ENCODE measurements at regions not wholly inside any gene's neighbourhood (a gene's known extent, or its start where the extent isn't known, plus 50 kb on each side); places are given as distances from the start of the nearest gene placed in this dataset.

GRCh38 chr5:58087905-58088304 lies 372.0 kb downstream of the PLK2 start:
- DNase-seq (ENCODE audit: low read depth), result no peak
- no peak overlapping the region for H3K4me3 ChIP-seq (ENCODE audit: low read depth, low read length)
- TF ChIP-seq, protein P1, sequence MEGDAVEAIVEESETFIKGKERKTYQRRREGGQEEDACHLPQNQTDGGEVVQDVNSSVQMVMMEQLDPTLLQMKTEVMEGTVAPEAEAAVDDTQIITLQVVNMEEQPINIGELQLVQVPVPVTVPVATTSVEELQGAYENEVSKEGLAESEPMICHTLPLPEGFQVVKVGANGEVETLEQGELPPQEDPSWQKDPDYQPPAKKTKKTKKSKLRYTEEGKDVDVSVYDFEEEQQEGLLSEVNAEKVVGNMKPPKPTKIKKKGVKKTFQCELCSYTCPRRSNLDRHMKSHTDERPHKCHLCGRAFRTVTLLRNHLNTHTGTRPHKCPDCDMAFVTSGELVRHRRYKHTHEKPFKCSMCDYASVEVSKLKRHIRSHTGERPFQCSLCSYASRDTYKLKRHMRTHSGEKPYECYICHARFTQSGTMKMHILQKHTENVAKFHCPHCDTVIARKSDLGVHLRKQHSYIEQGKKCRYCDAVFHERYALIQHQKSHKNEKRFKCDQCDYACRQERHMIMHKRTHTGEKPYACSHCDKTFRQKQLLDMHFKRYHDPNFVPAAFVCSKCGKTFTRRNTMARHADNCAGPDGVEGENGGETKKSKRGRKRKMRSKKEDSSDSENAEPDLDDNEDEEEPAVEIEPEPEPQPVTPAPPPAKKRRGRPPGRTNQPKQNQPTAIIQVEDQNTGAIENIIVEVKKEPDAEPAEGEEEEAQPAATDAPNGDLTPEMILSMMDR (conservative IDR thresholded peaks at IDR 0.05; ENCODE audit: low read depth, low read length), result no peak

DNA sequence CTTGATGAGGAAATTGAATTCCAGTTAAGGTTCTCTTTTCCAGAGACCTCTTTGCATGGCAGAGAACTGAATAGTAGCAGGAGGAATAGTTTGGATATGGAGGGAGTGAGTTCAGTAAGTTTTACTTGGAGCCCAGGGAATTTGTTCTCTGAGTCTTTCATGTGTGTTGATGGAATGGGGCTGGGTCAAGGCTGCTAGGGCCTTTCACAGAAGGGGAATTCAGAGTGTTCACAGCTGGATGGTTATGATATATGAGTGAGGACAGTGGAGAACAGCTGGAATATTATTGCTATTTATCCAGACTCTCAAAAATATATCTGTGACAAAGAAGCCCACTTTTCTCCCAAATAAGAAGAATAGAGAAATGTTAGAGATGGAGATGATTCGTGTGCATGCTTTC lies 372.8 kb downstream of the PLK2 start:
- DNase-seq (ENCODE audit: low read depth), result no peak
- TF ChIP-seq, protein P1 (conservative IDR thresholded peaks at IDR 0.05; ENCODE audit: low read depth, low read length), result no peak
- no peak overlapping the region for H3K4me3 ChIP-seq (ENCODE audit: low read depth, low read length)

DNA sequence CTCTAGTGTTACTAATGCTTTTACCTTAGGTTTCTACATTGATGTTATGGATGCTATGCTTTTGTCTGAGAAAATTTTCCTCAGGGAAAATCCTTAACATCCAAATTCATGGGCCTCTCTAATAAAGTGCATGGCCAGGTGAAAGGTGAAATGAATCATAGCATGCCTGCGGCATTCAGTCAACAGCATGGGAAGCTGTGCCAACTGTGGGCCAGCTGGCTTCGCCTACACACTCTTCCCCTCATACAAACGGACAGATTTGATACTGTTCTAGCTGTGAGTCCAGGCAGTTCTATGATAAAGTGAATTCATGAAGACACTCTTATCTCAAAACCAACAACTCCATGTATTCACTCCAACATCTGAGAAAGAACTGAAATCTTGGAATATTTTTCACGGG lies 374.1 kb downstream of the PLK2 start:
- TF ChIP-seq, protein P1 (conservative IDR thresholded peaks at IDR 0.05; ENCODE audit: low read depth, low read length), result no peak
- peak; percentile 39 for DNase-seq (ENCODE audit: low read depth)
- H3K4me3 ChIP-seq (ENCODE audit: low read depth, low read length), result no peak overlapping the region

- no peak overlapping the region for H3K4me3 ChIP-seq (ENCODE audit: low read depth, low read length)
- no peak for DNase-seq (ENCODE audit: low read depth)
- TF ChIP-seq, protein P1 (conservative IDR thresholded peaks at IDR 0.05; ENCODE audit: low read depth, low read length), result no peak
Observed at GRCh38 chr5:58081435-58081834, 378.5 kb downstream of the PLK2 start.

GRCh38 chr5:58080573-58080972 lies 379.3 kb downstream of the PLK2 start:
- DNase-seq (ENCODE audit: low read depth), result peak; percentile 57
- H3K4me3 ChIP-seq (ENCODE audit: low read depth, low read length), result no peak overlapping the region
- TF ChIP-seq, protein P1 (conservative IDR thresholded peaks at IDR 0.05; ENCODE audit: low read depth, low read length), result no peak

- TF ChIP-seq, protein P1 (conservative IDR thresholded peaks at IDR 0.05; ENCODE audit: low read depth, low read length), result no peak
- DNase-seq (ENCODE audit: low read depth), result no peak
- H3K4me3 ChIP-seq (ENCODE audit: low read depth, low read length), result no peak overlapping the region
Observed at GRCh38 chr5:58077966-58078365, 381.9 kb downstream of the PLK2 start.

DNA sequence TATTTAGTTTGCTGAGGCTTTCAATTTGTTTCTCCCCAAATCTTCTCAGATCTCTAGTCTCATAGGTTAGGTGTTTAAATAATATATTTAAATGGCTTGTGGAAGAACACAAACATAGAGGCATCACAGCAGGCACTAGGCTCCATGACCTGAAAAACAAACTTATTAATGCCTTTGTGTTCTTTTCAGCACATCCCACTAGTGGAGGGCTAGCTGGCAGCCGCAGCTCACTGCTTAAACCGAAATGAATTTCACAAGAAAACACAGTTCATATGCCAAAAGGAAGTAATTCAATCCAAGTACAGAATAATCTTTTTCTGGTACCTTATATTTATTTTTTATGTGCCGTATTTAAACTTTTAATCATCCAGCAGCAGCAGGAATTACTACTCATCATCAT lies 382.5 kb downstream of the PLK2 start:
- no peak overlapping the region for H3K4me3 ChIP-seq (ENCODE audit: low read depth, low read length)
- DNase-seq (ENCODE audit: low read depth), result peak; percentile 39

More for the DNA sequence above, 382.5 kb downstream of the PLK2 start:
- TF ChIP-seq, protein P1 (conservative IDR thresholded peaks at IDR 0.05; ENCODE audit: low read depth, low read length), result no peak
